Kidney (tissue), 13 donors: ENCODE measurements at regions not wholly inside any gene's neighbourhood (a gene's known extent, or its start where the extent isn't known, plus 50 kb on each side); places are given as distances from the start of the nearest gene placed in this dataset.

ENCODE experiments used
- DNase-seq, 5 donors: peaks; one replicate each; pipeline ENCODE4 v3.0.0-alpha.2; 2013 to 2020
- FAIRE-seq: peaks from 2 replicates; lab custom pipeline; 2012; peaks lifted over from hg19 to GRCh38; lab: Jason Lieb, UNC
- H3K27ac ChIP-seq, 2 donors: one replicate each; pipeline ENCODE4 v1.7.0; 2013; ENCODE audit warnings: low read depth in 2 of 2, low read length in 2 of 2, inconsistent platforms in 1 of 2
- H3K27me3 ChIP-seq: one replicate; pipeline ENCODE4 v1.7.1; 2013; ENCODE audit warnings: low read length, inconsistent platforms; ENCODE audit not compliant: control insufficient read depth, insufficient read depth
- H3K36me3 ChIP-seq, 3 donors: one replicate each; pipeline versions ENCODE4 v1.7.0 to v1.7.1; 2013; ENCODE audit warnings: low read length in 3 of 3, control low read depth in 1 of 3, inconsistent platforms in 1 of 3; ENCODE audit not compliant: insufficient read depth in 3 of 3, control insufficient read depth in 2 of 3
- H3K4me1 ChIP-seq, 3 donors: one replicate each; pipeline versions ENCODE4 v1.7.0 to v1.7.1; 2013; ENCODE audit warnings: low read length in 3 of 3, inconsistent platforms in 1 of 3, low read depth in 1 of 3; ENCODE audit not compliant: control insufficient read depth in 2 of 3, insufficient read depth in 2 of 3
- H3K4me3 ChIP-seq, 3 donors: one replicate each; pipeline versions ENCODE4 v1.7.0 to v1.8.1; 2013; ENCODE audit warnings: low read length in 3 of 3, control low read depth in 1 of 3, inconsistent platforms in 1 of 3
- H3K9ac ChIP-seq, 3 donors: one replicate each; pipeline versions ENCODE4 v1.7.0 to v1.7.1; 2013; ENCODE audit warnings: low read length in 3 of 3, control low read depth in 1 of 3, inconsistent platforms in 1 of 3
- H3K9me3 ChIP-seq, 3 donors: one replicate each; pipeline versions ENCODE4 v1.7.0 to v1.7.1; 2013; ENCODE audit warnings: low read length in 3 of 3, control low read depth in 1 of 3, inconsistent platforms in 1 of 3; ENCODE audit not compliant: control insufficient read depth in 2 of 3, insufficient read depth in 1 of 3
- CTCF ChIP-seq: IDR thresholded peaks from 3 replicates; pipeline ENCODE4 v1.5.1; 2012; ENCODE audit warnings: mild to moderate bottlenecking, moderate library complexity, borderline replicate concordance; ENCODE audit not compliant: insufficient read depth; ENCODE audit errors: extremely low read depth
- intact Hi-C: fragments of 100-400 bp; cut with DNase I; formaldehyde crosslinking; loops from one replicate; pipeline ENCODE4 v1.11.1; 2022
- donor health status: control.
- donor health status: control.
- donor health status: control.
- donor health status: control.
- donor health status: control.
- donor health status: DM: yes; HTN: yes; CAD: no.
- donor health status: Normal renal cell carcinoma (clear cell type).

- no peaks in the 10 kb centered on the region for H3K27me3 ChIP-seq
- no peaks in the 10 kb centered on the region for H3K9me3 ChIP-seq
- FAIRE-seq (no peak), DNase-seq (no peak)
- H3K9ac ChIP-seq = no peak overlapping the region
- H3K4me3 ChIP-seq = no peak overlapping the region
- no peaks in the 10 kb centered on the region for H3K4me1 ChIP-seq
- H3K36me3 ChIP-seq = no peaks in the 10 kb centered on the region
- no peak overlapping the region for H3K27ac ChIP-seq
- intact Hi-C loops = no loop called here
- TF ChIP-seq CTCF = no peak
Observed at GRCh38 chr18:78421392-78421791, 558.2 kb upstream of the SALL3 start.

- TF ChIP-seq CTCF = no peak
- H3K4me1 ChIP-seq = no peaks in the 10 kb centered on the region
- no peaks in the 10 kb centered on the region for H3K27me3 ChIP-seq
- H3K9ac ChIP-seq = no peak overlapping the region
- no peaks in the 10 kb centered on the region for H3K36me3 ChIP-seq
- DNase-seq (no peak), FAIRE-seq (no peak)
- no peak overlapping the region for H3K4me3 ChIP-seq
- no peak overlapping the region for H3K27ac ChIP-seq
- intact Hi-C loops = no loop called here
- no peaks in the 10 kb centered on the region for H3K9me3 ChIP-seq
Observed at GRCh38 chr18:78422336-78422735, 557.3 kb upstream of the SALL3 start.

- Histone ChIP-seq H3K9ac (no peak overlapping the region), H3K27ac (no peak overlapping the region), H3K4me3 (no peak overlapping the region), H3K9me3 (no peaks in the 10 kb centered on the region), H3K36me3 (no peaks in the 10 kb centered on the region), H3K27me3 (no peaks in the 10 kb centered on the region), H3K4me1 (no peaks in the 10 kb centered on the region)
- intact Hi-C loops = no loop called here
- no peak for TF ChIP-seq CTCF
- FAIRE-seq (no peak), DNase-seq (peak in 3 of 5 donors; percentile 43 to 63 (median 55))
Observed at GRCh38 chr18:78423811-78424210, 555.8 kb upstream of the SALL3 start.

GRCh38 chr18:78424403-78425018 lies 555.1 kb upstream of the SALL3 start:
- FAIRE-seq = no peak
- intact Hi-C loops = no loop called here
- Histone ChIP-seq H3K4me3 (no peak overlapping the region), H3K27me3 (no peaks in the 10 kb centered on the region), H3K9me3 (no peaks in the 10 kb centered on the region), H3K9ac (no peak overlapping the region), H3K36me3 (no peaks in the 10 kb centered on the region), H3K27ac (no peak overlapping the region), H3K4me1 (no peaks in the 10 kb centered on the region)
- TF ChIP-seq CTCF = no peak
- no peak for DNase-seq
